HepG2 (cell line): ENCODE measurements at regions not wholly inside any gene's neighbourhood (a gene's known extent, or its start where the extent isn't known, plus 50 kb on each side); places are given as distances from the start of the nearest gene placed in this dataset.

Source experiments
- ATAC-seq: fragments of 200-7000 bp; cut with Tn5 transposase; 3 replicates; pipeline ENCODE4 v1.9.1; 2020; ENCODE audit warnings: mild to moderate bottlenecking, moderate library complexity
- BruUV-seq: library from RNA; stranded (reverse); fragments of 400-500 nt; replicated peaks from 2 replicates; lab custom pipeline; 2021; lab: Mats Ljungman, UMichigan
- CTCF ChIA-PET: fragments of 300-600 bp; formaldehyde crosslinking; extraction: SDS; loops from one replicate; lab custom pipeline; 2021; ENCODE audit warnings: low total read pairs, inconsistent platforms, low intra/inter-chr PET ratio; lab: Yijun Ruan, JAX
- POLR2A ChIA-PET: fragments of 350-600 bp; sonication (Branson Sonifier 250); formaldehyde crosslinking; loops from one replicate; lab custom pipeline; 2020; ENCODE audit warnings: antibody characterized with exemption, inconsistent platforms; lab: Yijun Ruan, JAX
- DNase-seq: peaks from one replicate; pipeline ENCODE4 v3.0.0-alpha.2; 2015; ENCODE audit warnings: low spot score
- FAIRE-seq: peaks from 3 replicates; lab custom pipeline; 2011; peaks lifted over from hg19 to GRCh38; lab: Jason Lieb, UNC
- H2AFZ ChIP-seq: one replicate; pipeline ENCODE4 v1.6.1; 2011; ENCODE audit warnings: low read length, inconsistent platforms
- H3K27ac ChIP-seq: fragments of 300-600 bp; 3 replicates; pipeline ENCODE4 v1.8.0; 2011; ENCODE audit warnings: mixed run types, mild to moderate bottlenecking, mixed read lengths, low read length, inconsistent platforms; ENCODE audit not compliant: insufficient read depth; ENCODE audit errors: extremely low read length
- H3K27me3 ChIP-seq, 2 experiments: fragments of 200-600 bp in 1 of 2; 2 replicates in 1 of 2; 3 replicates in 1 of 2; pipeline versions ENCODE4 v1.6.0 to v1.8.0; 2011; ENCODE audit warnings: low read length in 2 of 2, mild to moderate bottlenecking in 2 of 2, moderate library complexity in 2 of 2, inconsistent platforms in 1 of 2; ENCODE audit not compliant: insufficient read depth in 2 of 2, control insufficient read depth in 1 of 2
- H3K36me3 ChIP-seq, 2 experiments: fragments of 200-600 bp in 1 of 2; replicated peaks in 1 of 2; 2 replicates in 1 of 2; 3 replicates in 1 of 2; pipeline versions ENCODE4 v1.5.1 to v1.8.0; 2011; ENCODE audit warnings: low read length in 2 of 2, inconsistent platforms in 1 of 2; ENCODE audit not compliant: insufficient read depth in 2 of 2, control insufficient read depth in 1 of 2
- H3K4me1 ChIP-seq: 2 replicates; pipeline ENCODE4 v1.5.1; 2012; ENCODE audit warnings: low read length, inconsistent platforms; ENCODE audit not compliant: insufficient read depth
- H3K4me2 ChIP-seq: 2 replicates; pipeline ENCODE4 v1.6.0; 2011; ENCODE audit warnings: low read depth, low read length, inconsistent platforms
- H3K4me3 ChIP-seq, 3 experiments: fragments of 200-600 bp in 1 of 3; sonication (generic), shearing (Covaris generic) in 1 of 3; replicated peaks in 1 of 3; 2 replicates each; pipeline ENCODE4 v1.5.1; 2011 to 2016; ENCODE audit warnings: low read length in 3 of 3, inconsistent platforms in 2 of 3, low read depth in 2 of 3, mild to moderate bottlenecking in 2 of 3, control low read depth in 1 of 3, mixed read lengths in 1 of 3; ENCODE audit not compliant: insufficient read depth in 1 of 3
- H3K79me2 ChIP-seq: one replicate; pipeline ENCODE4 v1.6.1; 2011; ENCODE audit warnings: low read length, inconsistent platforms; ENCODE audit not compliant: insufficient read depth
- H3K9ac ChIP-seq: 2 replicates; pipeline ENCODE4 v1.6.0; 2011; ENCODE audit warnings: mild to moderate bottlenecking, low read depth, low read length, inconsistent platforms; ENCODE audit not compliant: insufficient read depth
- H3K9me3 ChIP-seq: 2 replicates; pipeline ENCODE4 v1.5.1; 2012; ENCODE audit warnings: mild to moderate bottlenecking, low read length
- H4K20me1 ChIP-seq: 2 replicates; pipeline ENCODE4 v1.6.0; 2011; ENCODE audit warnings: inconsistent platforms, mild to moderate bottlenecking, low read length, moderate library complexity; ENCODE audit not compliant: insufficient read depth
- ARID4A ChIP-seq: sonication (generic); formaldehyde crosslinking; IDR thresholded peaks from 2 replicates; pipeline ENCODE4 v1.5.0; 2020; ENCODE audit warnings: mild to moderate bottlenecking, missing genetic modification reagents, borderline replicate concordance
- HINFP ChIP-seq: sonication (generic); formaldehyde crosslinking; IDR thresholded peaks from 2 replicates; pipeline ENCODE4 v1.4.0; 2020; ENCODE audit warnings: low read depth, mild to moderate bottlenecking, missing genetic modification reagents
- HMGXB3 ChIP-seq: sonication (generic); formaldehyde crosslinking; IDR thresholded peaks from 2 replicates; pipeline ENCODE4 v1.4.0; 2020; ENCODE audit warnings: missing genetic modification reagents, borderline replicate concordance
- ISL2 ChIP-seq: sonication (generic); formaldehyde crosslinking; IDR thresholded peaks from 2 replicates; pipeline ENCODE4 v1.5.0; 2020; ENCODE audit warnings: missing genetic modification reagents
- KLF9 ChIP-seq: IDR thresholded peaks from 2 replicates; pipeline ENCODE4 v1.6.1; 2016; ENCODE audit warnings: low read depth
- POGZ ChIP-seq: sonication (generic); formaldehyde crosslinking; IDR thresholded peaks from 2 replicates; pipeline ENCODE4 v1.4.0; 2020; ENCODE audit warnings: mild to moderate bottlenecking, missing genetic modification reagents
- RERE ChIP-seq: IDR thresholded peaks from 2 replicates; pipeline ENCODE4 v1.6.1; 2016; ENCODE audit warnings: low read depth, missing genetic modification reagents, missing compliant biosample characterization
- TOPORS ChIP-seq: sonication (generic); formaldehyde crosslinking; IDR thresholded peaks from 2 replicates; pipeline ENCODE4 v1.8.0; 2023; ENCODE audit warnings: mild to moderate bottlenecking, missing genetic modification reagents
- ZNF589 ChIP-seq: sonication (generic); formaldehyde crosslinking; conservative IDR thresholded peaks from 2 replicates; pipeline ENCODE4 v1.8.0; 2022; ENCODE audit warnings: mild to moderate bottlenecking, moderate library complexity, missing genetic modification reagents
- whole genome bisulfite sequencing: methylation state at CpG from one replicate; pipeline ENCODE4 v1.1.6; 2017; ENCODE audit warnings: low lambda C conversion rate; 5-methylcytosine and 5-hydroxymethylcytosine counted together
- in situ Hi-C: cut with HindIII; loops from 2 replicates; pipeline ENCODE4 v1.10.0; 2017; ENCODE audit warnings: low pct_unique_long_range_greater_than_20kb; ENCODE audit not compliant: extremely low pct_ligation_motif_present
- intact Hi-C: fragments of 100-400 bp; cut with micrococcal nuclease; formaldehyde crosslinking; loops from one replicate; pipeline ENCODE4 v1.10.0; 2022; ENCODE audit not compliant: unreplicated experiment

DNA sequence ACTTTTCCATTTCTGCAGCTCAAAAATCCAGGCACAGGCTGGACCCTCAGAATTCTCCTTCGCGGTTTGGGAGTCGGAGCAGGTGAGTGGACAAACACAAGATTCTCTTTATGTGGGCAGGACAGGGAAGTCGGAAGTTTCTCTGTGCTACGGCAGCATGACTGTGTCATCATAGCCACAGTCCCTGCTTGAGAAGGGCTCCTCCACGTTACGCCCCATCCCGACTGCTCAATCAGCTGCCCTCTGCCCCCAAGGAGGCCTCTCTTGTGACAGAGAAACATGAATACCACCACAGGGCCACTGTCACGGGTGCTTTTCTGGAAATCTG lies 89.0 kb upstream of the SHISAL1 start:
- H3K4me3 ChIP-seq = no peak overlapping the region
- intact Hi-C loops = no loop called here
- no peak for TF ChIP-seq ISL2
- no peak for TF ChIP-seq HINFP (CRISPR knock-in tag)
- TF ChIP-seq POGZ = no peak
- no peak for TF ChIP-seq KLF9
- no peak for TF ChIP-seq ZNF589
- no peak for TF ChIP-seq RERE
- no peak for TF ChIP-seq TOPORS (CRISPR knock-in tag)
- TF ChIP-seq HMGXB3 (CRISPR knock-in tag) = no peak
- no peak for TF ChIP-seq ARID4A

More for the DNA sequence above, 89.0 kb upstream of the SHISAL1 start:
- no TSS peak for BruUV-seq
- Histone ChIP-seq H3K4me1 (no peaks in the 10 kb centered on the region), H3K9me3 (no peaks in the 10 kb centered on the region), H3K27ac (no peak overlapping the region), H3K4me2 (no peak overlapping the region), H3K27me3 (peaks cover 1 to 34% of the 10 kb centered on the region in 2 experiments; a peak in 3 of 5 replicates), H3K36me3 (no peaks in the 10 kb centered on the region), H3K9ac (no peak overlapping the region), H2AFZ (no peak overlapping the region), H4K20me1 (no peaks in the 10 kb centered on the region), H3K79me2 (no peaks in the 10 kb centered on the region)
- POLR2A ChIA-PET = no interaction called here
- no peak for ATAC-seq
- WGBS = 11% methylated on average over 8 of the region's 9 CpGs
- no peak for DNase-seq
- no peak for FAIRE-seq
- CTCF ChIA-PET = no interaction called here
- in situ Hi-C loops = no loop called here
